Limb (tissue), 2 donors: ENCODE measurements at regions not wholly inside any gene's neighbourhood (a gene's known extent, or its start where the extent isn't known, plus 50 kb on each side); places are given as distances from the start of the nearest gene placed in this dataset.

ENCODE experiments used
- DNase-seq, 2 donors: peaks; one replicate each; pipeline ENCODE4 v3.0.0-alpha.2; 2016; ENCODE audit errors: extremely low spot score in 2 of 2

DNA sequence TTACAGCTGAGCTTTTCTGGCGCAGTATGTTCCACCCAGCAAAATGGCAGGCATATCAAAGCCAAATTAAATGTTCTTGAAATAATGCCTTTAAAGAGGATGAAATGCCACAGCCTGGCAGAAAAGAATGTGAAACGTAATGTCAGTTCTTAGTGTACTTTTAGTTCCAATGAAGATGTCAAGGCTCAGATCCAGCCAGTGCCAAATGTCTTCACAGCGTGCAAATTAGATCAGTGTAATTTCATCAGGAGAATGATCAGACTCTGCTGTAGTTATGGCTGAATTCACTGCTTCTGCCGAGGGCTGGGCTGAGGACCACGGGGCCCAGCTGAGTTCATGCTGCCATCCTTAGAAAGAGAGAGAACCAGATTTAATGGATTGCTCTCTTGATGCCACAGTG lies 78.7 kb upstream of the ITGA4 start:
- no peak for DNase-seq

DNA sequence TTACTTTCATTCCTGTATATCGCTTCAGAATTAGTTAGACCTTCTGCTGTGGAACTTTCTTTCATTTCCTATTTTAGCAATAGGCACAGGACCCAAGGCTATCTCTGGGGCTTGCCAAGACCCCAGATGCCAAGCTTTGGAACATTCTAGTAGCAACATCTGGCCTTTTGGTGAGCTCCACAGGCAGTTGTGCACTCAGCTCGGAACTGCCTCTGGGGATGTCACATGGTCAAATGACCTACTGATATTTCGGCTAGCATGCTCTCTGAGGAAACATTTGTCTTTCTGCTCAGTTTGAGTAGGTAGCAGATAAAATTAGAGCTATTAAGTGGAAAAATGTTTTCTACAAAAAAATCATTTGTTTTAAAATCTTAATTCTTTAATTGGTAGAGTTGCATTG lies 76.6 kb upstream of the ITGA4 start:
- DNase-seq, result no peak

DNA sequence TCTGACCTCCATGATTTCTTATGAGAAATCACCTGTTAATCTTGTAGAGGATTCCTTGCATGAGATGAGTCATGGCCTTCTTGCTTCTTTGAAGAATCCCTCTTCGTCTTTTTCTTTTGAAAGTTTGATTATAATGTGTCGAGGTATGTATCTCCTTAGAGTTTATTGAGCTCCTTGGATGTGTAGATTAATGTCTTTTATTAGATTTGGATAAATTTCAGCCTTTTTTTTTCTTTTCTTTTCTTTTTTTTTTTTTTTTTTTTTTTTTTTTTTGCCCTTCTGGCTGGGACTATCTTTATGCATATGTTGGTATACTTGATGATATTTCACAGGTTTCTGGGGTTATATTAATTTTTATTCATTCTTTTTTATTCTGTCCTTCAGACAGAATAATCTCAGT lies 72.3 kb upstream of the ITGA4 start:
- DNase-seq, result no peak

DNA sequence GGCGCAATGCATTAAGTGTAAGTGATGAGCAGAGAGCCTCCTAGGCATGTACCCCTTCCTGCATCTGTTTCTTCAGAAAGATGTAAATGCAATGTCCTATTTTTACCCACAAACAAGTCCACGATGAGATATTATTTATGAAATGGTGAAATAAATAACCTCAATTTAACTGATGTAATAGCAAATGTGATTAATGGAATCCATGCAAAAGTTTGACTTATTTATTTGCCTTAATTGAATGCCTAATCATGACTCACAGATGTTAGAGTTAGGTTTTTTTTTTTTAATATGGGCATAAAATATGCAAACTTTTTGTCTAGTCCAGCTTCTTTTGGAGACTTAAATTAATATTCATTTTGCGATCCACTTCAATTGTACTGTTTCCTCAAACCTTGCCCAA lies 67.7 kb upstream of the ITGA4 start:
- DNase-seq, result no peak

DNA sequence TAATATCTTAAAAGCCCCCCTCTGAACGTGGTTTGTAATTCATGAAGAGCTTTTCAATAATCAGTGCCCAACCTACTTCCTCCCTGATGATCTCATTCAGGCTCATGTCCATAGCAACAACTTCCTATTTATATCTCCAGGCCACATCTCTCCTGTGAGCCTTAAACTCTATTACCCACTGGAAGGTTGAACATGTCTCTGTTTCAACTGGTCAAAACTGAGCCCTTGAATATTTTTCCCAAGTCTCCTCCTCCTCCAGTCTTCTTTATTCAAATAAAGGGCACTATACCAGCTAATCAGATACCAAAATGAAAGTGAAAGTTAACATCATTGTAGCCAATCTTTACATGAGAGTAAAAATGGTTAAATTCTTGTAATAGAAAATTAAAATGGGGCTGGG lies 63.7 kb upstream of the ITGA4 start:
- peak in 1 of 2 donors; percentile 71 for DNase-seq

DNA sequence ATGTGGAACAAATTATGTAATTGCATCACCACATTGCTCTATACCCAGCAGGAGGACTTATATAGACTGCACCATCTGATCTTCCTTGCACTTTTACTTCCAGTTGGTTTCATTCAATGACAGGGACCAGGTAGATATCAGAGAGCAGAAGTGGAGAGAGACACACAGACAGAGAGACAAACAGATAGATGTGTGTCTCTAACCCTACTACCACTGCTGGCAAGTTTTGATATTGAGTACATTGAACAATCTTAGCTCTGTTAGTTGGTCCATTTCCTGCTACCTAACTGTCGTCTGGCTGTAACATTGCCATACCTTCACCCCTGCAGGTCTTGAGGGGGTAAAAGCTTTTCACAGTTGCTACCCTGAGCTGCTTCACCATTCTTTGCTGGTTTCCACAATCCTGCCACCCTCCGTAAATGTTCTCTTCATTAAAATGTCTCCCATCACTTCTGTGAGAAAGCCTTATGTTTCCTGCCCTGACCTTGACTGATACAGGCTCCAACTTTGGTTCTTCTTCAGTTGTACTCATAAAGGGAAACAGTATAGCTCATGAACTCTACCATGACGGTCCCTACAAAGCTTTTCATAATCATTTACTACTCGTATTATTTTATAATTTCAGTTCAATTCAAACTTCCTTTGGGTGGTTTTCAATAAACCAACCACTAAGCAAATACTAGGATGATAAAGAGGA lies 62.3 kb upstream of the ITGA4 start:
- no peak for DNase-seq

DNA sequence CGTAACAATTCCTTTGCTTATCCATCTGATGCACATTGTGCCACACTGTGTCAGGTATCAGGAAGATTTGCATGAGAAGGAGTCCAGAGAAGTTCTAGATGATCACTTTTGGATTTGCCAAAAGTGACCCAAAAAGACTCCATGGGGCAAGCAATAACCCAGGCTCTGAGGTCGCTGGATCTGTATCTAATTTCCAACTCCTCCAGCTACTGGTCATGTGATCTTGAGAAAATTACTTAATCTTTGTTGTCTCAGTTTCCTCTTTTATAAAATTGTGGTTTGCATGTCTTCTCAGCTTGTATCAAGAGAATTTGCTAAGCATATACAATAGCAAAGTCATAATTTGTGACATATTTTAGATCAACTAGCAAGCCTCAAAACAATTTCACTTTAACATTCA lies 61.3 kb upstream of the ITGA4 start:
- DNase-seq, result no peak

DNA sequence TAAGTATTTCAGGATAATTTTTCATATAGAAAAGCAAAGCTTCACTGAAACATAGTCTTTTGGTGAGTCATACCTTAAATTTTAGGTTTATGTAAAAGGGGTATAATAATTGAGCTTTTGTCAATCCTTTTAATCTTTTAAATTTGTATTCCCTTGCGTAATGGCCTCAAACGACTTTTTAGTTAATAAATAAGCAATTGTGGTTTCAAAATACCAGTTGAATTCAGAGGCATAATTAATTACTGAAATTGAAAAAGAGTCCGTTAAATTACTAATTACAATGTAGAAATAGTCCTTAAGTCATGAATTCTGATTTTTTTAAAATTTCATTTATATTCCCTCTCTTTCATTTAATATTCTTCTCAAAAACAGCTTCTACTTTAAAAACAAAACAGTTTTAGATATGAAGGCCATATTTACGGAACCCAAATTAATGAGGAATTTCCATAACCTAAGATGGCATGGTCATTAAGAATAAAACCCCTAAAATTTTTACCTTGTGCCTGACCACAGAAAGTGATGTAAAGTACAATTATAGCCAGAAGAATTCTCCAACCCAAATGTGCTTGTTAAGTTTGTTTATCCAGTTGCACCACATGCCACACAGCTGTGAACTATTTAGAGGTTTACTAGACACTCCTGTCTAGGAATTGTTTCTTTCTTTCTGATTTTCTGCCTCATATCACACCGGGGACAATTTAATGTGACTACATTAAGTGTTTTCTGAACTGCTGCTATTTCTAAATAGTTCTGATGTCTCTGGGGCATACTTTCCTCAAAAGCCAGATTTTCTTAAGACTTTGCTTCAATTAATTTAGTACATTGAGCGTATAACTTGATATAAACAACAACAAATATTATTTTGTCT lies 60.7 kb upstream of the ITGA4 start:
- no peak for DNase-seq

DNA sequence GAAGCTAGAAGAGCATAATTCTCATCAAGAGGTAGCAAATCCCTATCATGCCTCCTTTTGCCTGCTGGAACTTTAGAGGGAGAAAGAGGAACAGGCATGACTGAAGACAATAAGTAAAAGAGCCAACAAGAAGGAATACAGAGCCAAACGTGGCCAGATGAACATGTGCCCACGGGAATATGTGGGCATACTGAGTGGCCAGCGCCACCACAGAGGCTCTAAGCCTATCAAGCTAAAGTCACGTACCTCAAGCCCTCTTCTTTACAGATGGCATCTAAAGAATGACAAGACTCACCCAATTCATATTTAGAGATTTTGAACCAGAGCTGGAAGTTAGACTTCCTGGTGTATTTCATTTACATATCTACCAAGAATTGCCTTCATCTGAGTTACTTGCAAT lies 59.9 kb upstream of the ITGA4 start:
- no peak for DNase-seq

DNA sequence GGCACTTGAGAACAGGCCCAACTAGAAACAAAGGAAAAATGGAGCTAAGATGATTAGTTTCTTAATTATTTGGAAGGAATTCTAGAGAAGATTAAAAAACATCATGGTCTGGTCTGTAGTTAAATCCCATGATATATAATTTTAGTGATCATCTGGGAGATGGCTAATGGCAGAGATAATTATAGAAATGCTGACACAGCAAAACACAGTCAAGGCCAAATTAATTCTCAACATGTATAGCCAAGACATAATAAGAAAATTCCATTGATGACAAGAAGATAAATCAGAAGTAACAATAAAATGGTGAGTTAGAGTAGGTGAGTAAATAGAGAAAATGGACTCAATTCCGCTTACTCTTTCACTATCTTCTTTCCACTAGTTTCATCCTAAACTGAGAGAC lies 59.2 kb upstream of the ITGA4 start:
- no peak for DNase-seq

DNA sequence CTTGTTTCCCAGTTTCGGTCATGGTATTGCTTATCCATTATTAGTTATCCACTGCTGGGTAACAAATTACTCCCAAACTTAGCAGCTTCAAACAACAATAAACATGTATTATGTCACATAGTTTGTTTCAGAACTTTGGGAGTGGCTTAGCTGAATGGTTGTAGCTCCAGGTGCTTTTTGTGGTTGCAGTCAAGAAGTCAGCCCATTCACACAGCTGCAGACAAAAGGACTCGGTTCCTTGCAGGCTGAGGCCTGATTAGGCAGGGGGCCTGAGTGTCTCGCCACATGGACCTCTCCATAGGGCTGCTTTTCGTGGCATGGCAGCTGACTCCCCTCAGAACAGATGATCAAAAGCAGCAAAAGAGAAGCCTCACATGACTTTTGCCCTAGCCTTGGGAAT lies 58.2 kb upstream of the ITGA4 start:
- no peak for DNase-seq

DNA sequence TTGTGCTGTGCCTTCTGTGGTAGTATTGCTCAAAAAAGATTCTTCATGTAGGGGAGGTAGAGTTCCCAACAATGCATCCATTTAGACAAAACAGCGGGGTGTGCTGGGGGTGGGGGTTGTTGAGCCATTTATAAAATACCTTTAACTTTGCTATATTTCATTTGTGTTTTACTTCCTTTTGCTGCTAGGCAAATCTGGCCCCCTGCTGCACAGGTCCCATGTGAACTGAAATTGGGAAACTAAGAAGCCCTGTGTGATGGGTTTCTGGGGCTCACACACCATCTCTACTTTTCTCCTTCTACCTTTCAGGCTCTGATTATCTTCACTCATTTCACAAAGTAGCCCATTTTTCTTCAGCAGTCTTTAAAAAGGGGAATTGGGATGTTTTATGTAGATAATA lies 52.7 kb upstream of the ITGA4 start:
- DNase-seq, result no peak

DNA sequence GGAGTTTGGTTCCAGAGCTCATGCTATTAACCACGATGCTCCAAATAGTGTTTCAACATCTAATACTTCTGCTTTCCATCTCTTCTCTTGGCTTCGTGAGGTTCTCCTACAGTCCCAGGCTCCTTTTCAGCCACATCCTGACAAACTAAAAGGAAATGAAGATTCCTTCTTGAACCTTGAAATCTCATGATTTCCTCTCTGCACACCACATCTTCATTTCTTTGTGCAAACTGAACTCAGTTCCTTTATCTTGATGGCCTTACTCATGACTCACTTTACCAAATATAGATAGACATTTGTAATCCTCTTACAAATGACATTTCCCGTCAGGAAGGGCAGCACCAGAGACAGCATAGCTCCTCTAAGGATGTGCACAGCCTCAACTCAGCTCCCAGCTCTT lies 50.0 kb upstream of the ITGA4 start:
- no peak for DNase-seq
